Kidney epithelial cell (primary cell): ENCODE measurements at regions not wholly inside any gene's neighbourhood (a gene's known extent, or its start where the extent isn't known, plus 50 kb on each side); places are given as distances from the start of the nearest gene placed in this dataset.
"Not testable (repeated sequence)": the region's sequence is repeated elsewhere in the genome, so short reads cannot be mapped to it uniquely, and the experiment has no call there.

Experiments used
- DNase-seq: peaks from one replicate; pipeline ENCODE4 v3.0.0-alpha.2; 2010; ENCODE audit warnings: low read depth
- H3K27me3 ChIP-seq: 2 replicates; pipeline ENCODE4 v1.6.0; 2011; ENCODE audit warnings: low read length; ENCODE audit not compliant: control insufficient read depth, insufficient read depth
- H3K36me3 ChIP-seq: 2 replicates; pipeline ENCODE4 v1.5.1; 2011; ENCODE audit warnings: low read length; ENCODE audit not compliant: control insufficient read depth, insufficient read depth
- H3K4me3 ChIP-seq: 2 replicates; pipeline ENCODE4 v1.5.1; 2011; ENCODE audit warnings: low read depth, mild to moderate bottlenecking, control low read depth, low read length
- CTCF ChIP-seq: IDR thresholded peaks from 2 replicates; pipeline ENCODE4 v1.5.1; 2011; ENCODE audit warnings: mild to moderate bottlenecking, moderate library complexity, low read length, control low read depth, inconsistent platforms; ENCODE audit not compliant: insufficient read depth, poor library complexity, severe bottlenecking

GRCh38 chr1:67540733-67541125 is 110.5 kb upstream of the SERBP1 start:
- H3K27me3 ChIP-seq = no peaks in the 10 kb centered on the region
- TF ChIP-seq CTCF = no peak
- no peak overlapping the region for H3K4me3 ChIP-seq
- H3K36me3 ChIP-seq = no peaks in the 10 kb centered on the region
- no peak for DNase-seq

- no peaks in the 10 kb centered on the region for H3K27me3 ChIP-seq
- H3K4me3 ChIP-seq = no peak overlapping the region
- no peak for TF ChIP-seq CTCF
- H3K36me3 ChIP-seq = no peaks in the 10 kb centered on the region
- no peak for DNase-seq
Observed at GRCh38 chr1:67542747-67543146, 112.5 kb upstream of the SERBP1 start.

GRCh38 chr1:67544921-67545320 is 114.7 kb upstream of the SERBP1 start:
- Histone ChIP-seq H3K4me3 (no peak overlapping the region), H3K36me3 (no peaks in the 10 kb centered on the region), H3K27me3 (no peaks in the 10 kb centered on the region)
- DNase-seq = no peak
- no peak for TF ChIP-seq CTCF

GRCh38 chr1:67545364-67545763 is 115.2 kb upstream of the SERBP1 start:
- no peak for TF ChIP-seq CTCF
- Histone ChIP-seq H3K27me3 (no peaks in the 10 kb centered on the region), H3K36me3 (no peaks in the 10 kb centered on the region), H3K4me3 (no peak overlapping the region)
- DNase-seq = no peak

GRCh38 chr1:67551375-67551774 is 121.2 kb upstream of the SERBP1 start:
- no peak for DNase-seq
- Histone ChIP-seq H3K27me3 (no peaks in the 10 kb centered on the region), H3K4me3 (no peak overlapping the region), H3K36me3 (no peaks in the 10 kb centered on the region)
- no peak for TF ChIP-seq CTCF

GRCh38 chr1:67552336-67552759 is 122.1 kb upstream of the SERBP1 start:
- no peak for DNase-seq
- no peaks in the 10 kb centered on the region for H3K36me3 ChIP-seq
- H3K4me3 ChIP-seq = no peak overlapping the region
- no peak for TF ChIP-seq CTCF
- no peaks in the 10 kb centered on the region for H3K27me3 ChIP-seq

- not testable (repeated sequence) for H3K27me3 ChIP-seq, H3K36me3 ChIP-seq, H3K4me3 ChIP-seq, DNase-seq
Observed at GRCh38 chr1:67554204-67554603, 124.0 kb upstream of the SERBP1 start.
